ENCODE measurements at regions not wholly inside any gene's neighbourhood (a gene's known extent, or its start where the extent isn't known, plus 50 kb on each side); places are given as distances from the start of the nearest gene placed in this dataset.

DNA sequence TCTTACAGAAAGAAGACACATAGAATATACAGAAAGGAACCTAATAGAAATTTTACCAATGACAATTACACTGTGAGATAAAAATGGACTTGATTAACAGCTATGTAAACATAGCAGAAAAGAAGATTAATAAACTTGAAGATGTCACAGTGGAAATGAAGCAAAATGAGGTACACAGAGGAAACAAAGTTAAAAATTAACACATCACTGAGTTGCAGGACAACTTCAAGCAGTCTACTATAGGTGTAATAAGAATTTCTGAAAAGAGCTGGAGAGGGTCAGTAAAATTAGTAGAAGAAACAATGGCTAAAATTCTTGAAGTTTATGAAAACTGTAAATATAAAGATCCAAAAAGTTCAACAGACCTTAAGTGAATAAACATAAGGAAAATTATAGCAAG is 738.7 kb downstream of the C12orf50 start:
- TF ChIP-seq, protein P1, sequence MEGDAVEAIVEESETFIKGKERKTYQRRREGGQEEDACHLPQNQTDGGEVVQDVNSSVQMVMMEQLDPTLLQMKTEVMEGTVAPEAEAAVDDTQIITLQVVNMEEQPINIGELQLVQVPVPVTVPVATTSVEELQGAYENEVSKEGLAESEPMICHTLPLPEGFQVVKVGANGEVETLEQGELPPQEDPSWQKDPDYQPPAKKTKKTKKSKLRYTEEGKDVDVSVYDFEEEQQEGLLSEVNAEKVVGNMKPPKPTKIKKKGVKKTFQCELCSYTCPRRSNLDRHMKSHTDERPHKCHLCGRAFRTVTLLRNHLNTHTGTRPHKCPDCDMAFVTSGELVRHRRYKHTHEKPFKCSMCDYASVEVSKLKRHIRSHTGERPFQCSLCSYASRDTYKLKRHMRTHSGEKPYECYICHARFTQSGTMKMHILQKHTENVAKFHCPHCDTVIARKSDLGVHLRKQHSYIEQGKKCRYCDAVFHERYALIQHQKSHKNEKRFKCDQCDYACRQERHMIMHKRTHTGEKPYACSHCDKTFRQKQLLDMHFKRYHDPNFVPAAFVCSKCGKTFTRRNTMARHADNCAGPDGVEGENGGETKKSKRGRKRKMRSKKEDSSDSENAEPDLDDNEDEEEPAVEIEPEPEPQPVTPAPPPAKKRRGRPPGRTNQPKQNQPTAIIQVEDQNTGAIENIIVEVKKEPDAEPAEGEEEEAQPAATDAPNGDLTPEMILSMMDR (IDR thresholded peaks at IDR 0.05) = no peak
- TF ChIP-seq POLR2A (IDR thresholded peaks at IDR 0.05) = no peak
